ENCODE measurements at regions not wholly inside any gene's neighbourhood (a gene's known extent, or its start where the extent isn't known, plus 50 kb on each side); places are given as distances from the start of the nearest gene placed in this dataset.

GRCh38 chrX:125651426-125651825 is 331.8 kb downstream of the TEX13C start:
- Histone ChIP-seq H3K27me3 (ENCODE audit: control insufficient read depth, low read length) (no peaks in the 10 kb centered on the region), H3K27ac (ENCODE audit: low read depth, low read length) (no peak overlapping the region), H3K36me3 (ENCODE audit: control insufficient read depth, low read length) (no peaks in the 10 kb centered on the region), H3K4me3 (ENCODE audit: low read length) (no peak overlapping the region), H4K20me1 (ENCODE audit: control insufficient read depth, insufficient read depth, low read depth, low read length) (no peaks in the 10 kb centered on the region), H3K9me3 (ENCODE audit: control insufficient read depth, insufficient read depth, low read length) (no peaks in the 10 kb centered on the region), H3K79me2 (ENCODE audit: control insufficient read depth, low read length) (no peaks in the 10 kb centered on the region), H3K9me2 (replicated peaks; ENCODE audit: control insufficient read depth, low read length) (no peaks in the 10 kb centered on the region), H3K4me1 (ENCODE audit: control insufficient read depth, low read length) (no peaks in the 10 kb centered on the region), H3F3A (ENCODE audit: control insufficient read depth, insufficient read depth) (no peaks in the 10 kb centered on the region), H3K4me2 (ENCODE audit: low read length) (no peak overlapping the region)
- TF ChIP-seq CTCF (IDR thresholded peaks at IDR 0.05; ENCODE audit: low read depth, low read length, poor library complexity, severe bottlenecking) (no peak), EZH2phosphoT487 (IDR thresholded peaks at IDR 0.05; ENCODE audit: borderline replicate concordance, low read length) (no peak)

GRCh38 chrX:125654501-125654900 is 334.8 kb downstream of the TEX13C start:
- no peak for TF ChIP-seq EZH2phosphoT487 (IDR thresholded peaks at IDR 0.05; ENCODE audit: borderline replicate concordance, low read length)
- TF ChIP-seq CTCF (IDR thresholded peaks at IDR 0.05; ENCODE audit: low read depth, low read length, poor library complexity, severe bottlenecking) = no peak
- Histone ChIP-seq H4K20me1 (ENCODE audit: control insufficient read depth, insufficient read depth, low read depth, low read length) (no peaks in the 10 kb centered on the region), H3K79me2 (ENCODE audit: control insufficient read depth, low read length) (no peaks in the 10 kb centered on the region), H3K4me1 (ENCODE audit: control insufficient read depth, low read length) (no peaks in the 10 kb centered on the region), H3K4me3 (ENCODE audit: low read length) (no peak overlapping the region), H3K36me3 (ENCODE audit: control insufficient read depth, low read length) (no peaks in the 10 kb centered on the region), H3F3A (ENCODE audit: control insufficient read depth, insufficient read depth) (no peaks in the 10 kb centered on the region), H3K27ac (ENCODE audit: low read depth, low read length) (no peak overlapping the region), H3K4me2 (ENCODE audit: low read length) (no peak overlapping the region), H3K9me3 (ENCODE audit: control insufficient read depth, insufficient read depth, low read length) (no peaks in the 10 kb centered on the region), H3K27me3 (ENCODE audit: control insufficient read depth, low read length) (no peaks in the 10 kb centered on the region), H3K9me2 (replicated peaks; ENCODE audit: control insufficient read depth, low read length) (no peaks in the 10 kb centered on the region)

GRCh38 chrX:125673758-125674157 is 354.1 kb downstream of the TEX13C start:
- no peaks in the 10 kb centered on the region for H3K9me2 ChIP-seq (replicated peaks; ENCODE audit: control insufficient read depth, low read length)
- no peak for TF ChIP-seq CTCF (IDR thresholded peaks at IDR 0.05; ENCODE audit: low read depth, low read length, poor library complexity, severe bottlenecking)
- TF ChIP-seq EZH2phosphoT487 (IDR thresholded peaks at IDR 0.05; ENCODE audit: borderline replicate concordance, low read length) = no peak
- no peak overlapping the region for H3K4me2 ChIP-seq (ENCODE audit: low read length)
- H4K20me1 ChIP-seq (ENCODE audit: control insufficient read depth, insufficient read depth, low read depth, low read length) = no peaks in the 10 kb centered on the region
- no peaks in the 10 kb centered on the region for H3K27me3 ChIP-seq (ENCODE audit: control insufficient read depth, low read length)
- no peaks in the 10 kb centered on the region for H3F3A ChIP-seq (ENCODE audit: control insufficient read depth, insufficient read depth)
- peaks cover 6% of the 10 kb centered on the region; the same call in 1 of the 2 replicates for H3K9me3 ChIP-seq (ENCODE audit: control insufficient read depth, insufficient read depth, low read length)
- H3K36me3 ChIP-seq (ENCODE audit: control insufficient read depth, low read length) = no peaks in the 10 kb centered on the region; the same call in 1 of the 2 replicates
- no peak overlapping the region for H3K27ac ChIP-seq (ENCODE audit: low read depth, low read length)
- H3K4me1 ChIP-seq (ENCODE audit: control insufficient read depth, low read length) = peaks cover 13% of the 10 kb centered on the region
- H3K79me2 ChIP-seq (ENCODE audit: control insufficient read depth, low read length) = no peaks in the 10 kb centered on the region
- no peak overlapping the region for H3K4me3 ChIP-seq (ENCODE audit: low read length)
